ENCODE measurements at regions not wholly inside any gene's neighbourhood (a gene's known extent, or its start where the extent isn't known, plus 50 kb on each side); places are given as distances from the start of the nearest gene placed in this dataset.

- no peak for DNase-seq (ENCODE audit: low read depth in 3 of 3)
Measured at GRCh38 chr5:168046163-168046562, 245.3 kb upstream of the WWC1 start.

DNA sequence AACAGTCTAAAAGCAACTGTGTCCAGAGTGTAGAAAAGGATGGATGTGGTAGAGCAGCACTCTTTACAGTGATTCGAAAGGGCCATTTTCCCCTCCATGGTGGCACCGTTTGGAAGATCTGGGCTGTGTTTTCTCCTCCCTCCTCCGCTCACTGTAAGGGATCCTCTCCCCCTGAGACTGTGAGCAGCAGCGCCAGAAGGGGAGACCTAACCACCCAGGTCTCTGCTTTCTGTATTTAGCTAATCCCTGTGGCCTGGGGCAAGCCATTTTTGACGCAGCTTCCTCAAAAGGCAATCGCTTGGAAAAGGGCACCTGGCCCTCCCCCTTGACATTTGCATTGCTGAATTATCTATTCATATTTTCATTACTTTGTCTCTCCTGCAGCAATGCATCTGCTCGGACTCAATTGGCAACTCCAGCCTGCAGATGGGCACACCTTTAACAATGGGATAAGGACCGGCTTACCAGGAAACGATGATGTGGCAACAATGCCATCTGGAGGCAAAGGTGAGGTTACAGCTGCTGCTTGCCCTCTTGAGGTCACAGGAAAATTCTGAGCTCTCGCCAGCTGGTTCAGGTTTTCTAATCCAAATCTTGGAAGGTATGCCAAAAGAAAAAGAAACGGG is 244.3 kb upstream of the WWC1 start:
- no peak for DNase-seq (ENCODE audit: low read depth in 3 of 3)

- no peak for DNase-seq (ENCODE audit: low read depth in 3 of 3)
Measured at GRCh38 chr5:168047669-168048111, 243.8 kb upstream of the WWC1 start.

GRCh38 chr5:168048486-168048885 is 243.0 kb upstream of the WWC1 start:
- DNase-seq (ENCODE audit: low read depth in 3 of 3): no peak

DNA sequence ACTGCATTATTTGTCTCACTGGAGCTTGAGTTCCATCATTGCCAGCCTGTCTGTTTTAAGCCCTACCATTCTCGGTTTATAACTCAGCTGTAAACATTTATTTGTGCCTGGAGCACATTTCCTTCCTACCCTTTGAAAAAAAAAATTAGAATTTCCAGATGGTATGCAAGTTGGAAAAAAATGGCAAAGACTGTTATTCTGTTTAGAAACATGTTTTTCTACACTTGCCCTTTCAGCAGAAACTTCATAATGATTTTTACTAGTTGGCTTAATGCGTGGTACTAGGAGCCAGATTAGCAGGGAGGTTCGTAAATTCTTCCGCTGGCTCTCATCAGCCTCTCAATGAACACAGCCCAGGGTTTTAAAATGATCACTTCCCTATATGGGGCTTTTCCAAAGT is 238.8 kb upstream of the WWC1 start:
- no peak for DNase-seq (ENCODE audit: low read depth in 3 of 3)

DNA sequence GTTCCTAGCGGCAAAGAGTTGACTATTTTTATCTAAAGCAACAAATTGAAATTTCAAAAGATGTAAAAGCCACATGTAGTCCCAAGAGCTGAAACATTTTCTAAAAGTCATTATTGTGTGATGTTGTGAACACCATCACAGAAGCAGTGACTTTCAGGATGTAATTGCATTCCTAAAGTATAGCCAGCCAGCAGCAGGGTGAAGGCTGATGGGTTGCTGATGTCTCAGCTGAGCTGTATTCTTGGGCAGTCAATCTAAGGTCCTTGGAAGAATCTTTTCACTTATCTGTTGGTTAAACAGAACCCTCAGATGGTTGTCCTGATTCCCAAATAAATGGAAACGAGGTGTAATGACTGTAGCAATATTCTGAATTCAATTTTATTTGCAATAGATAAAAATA is 237.4 kb upstream of the WWC1 start:
- DNase-seq (ENCODE audit: low read depth in 3 of 3): no peak

- no peak for DNase-seq (ENCODE audit: low read depth in 3 of 3)
Measured at GRCh38 chr5:168055141-168055683, 236.2 kb upstream of the WWC1 start.

- DNase-seq (ENCODE audit: low read depth in 3 of 3): no peak
Measured at GRCh38 chr5:168055961-168056360, 235.5 kb upstream of the WWC1 start.

DNA sequence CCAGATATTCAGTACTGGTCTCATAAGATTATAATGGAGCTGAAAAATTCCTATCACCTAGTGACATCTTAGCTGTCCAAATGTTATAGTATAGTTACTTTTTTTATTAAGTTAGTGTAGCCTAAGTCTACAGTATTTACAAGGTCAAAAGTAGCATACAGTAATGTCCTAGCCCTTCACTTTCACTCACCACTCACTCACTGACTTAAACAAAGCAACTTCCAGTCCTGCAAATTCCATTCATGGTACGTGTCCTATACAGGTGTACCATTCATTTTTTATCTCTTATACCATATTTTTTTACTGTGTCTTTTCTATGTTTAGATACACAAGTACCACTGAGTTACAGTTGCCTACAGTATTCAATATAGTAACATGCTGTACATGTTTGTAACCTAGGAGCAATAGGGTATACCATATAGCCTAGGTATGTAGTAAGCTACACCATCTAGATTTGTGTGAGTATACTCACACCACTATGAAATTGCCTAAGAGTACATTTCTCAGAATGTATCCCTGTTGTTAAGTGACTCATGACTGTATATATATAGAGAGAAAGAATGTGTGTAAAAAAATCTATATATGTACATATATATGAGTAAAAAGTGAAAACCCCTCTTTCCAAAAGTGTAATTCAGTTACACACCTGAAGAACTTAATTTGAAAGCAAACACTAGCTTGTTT is 234.8 kb upstream of the WWC1 start:
- DNase-seq (ENCODE audit: low read depth in 3 of 3): no peak

DNA sequence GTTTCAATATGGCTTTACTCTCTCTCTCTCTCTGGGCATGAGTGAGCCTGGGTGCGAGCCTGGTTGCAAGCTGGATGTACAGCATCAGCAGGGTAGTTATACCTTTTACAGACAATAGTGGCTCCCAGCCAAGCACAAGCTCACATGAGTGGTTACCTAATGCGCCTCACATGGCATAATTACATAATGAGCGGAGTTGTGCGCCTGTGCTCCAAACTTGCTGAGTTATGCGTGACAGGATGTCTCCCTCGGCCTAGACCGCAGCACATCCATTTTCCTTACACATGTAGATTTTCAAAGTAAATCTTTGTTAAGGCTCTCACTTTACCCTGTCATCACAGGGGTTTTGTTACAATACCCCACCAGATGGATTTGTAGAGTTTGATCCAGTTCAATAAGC is 233.5 kb upstream of the WWC1 start:
- no peak for DNase-seq (ENCODE audit: low read depth in 3 of 3)

DNA sequence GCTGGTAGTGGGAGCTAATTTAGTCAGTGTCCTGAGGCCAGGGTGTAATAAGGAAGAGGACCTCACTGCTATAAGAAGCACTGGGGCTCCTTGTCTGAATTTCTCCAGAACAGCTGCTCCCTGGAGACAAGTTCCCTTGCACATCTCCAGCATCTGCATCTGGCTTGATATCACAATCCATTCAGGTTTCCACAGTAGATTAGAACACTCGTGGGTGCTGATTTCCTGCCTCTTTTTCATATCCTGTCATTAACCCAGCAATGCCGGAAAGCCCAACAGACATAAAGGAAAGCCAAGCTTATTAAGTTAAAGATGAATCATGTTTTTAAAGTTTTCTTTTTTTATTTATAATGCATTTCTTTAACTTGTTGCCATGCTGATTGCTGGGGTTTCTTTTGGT is 232.3 kb upstream of the WWC1 start:
- no peak for DNase-seq (ENCODE audit: low read depth in 3 of 3)

DNA sequence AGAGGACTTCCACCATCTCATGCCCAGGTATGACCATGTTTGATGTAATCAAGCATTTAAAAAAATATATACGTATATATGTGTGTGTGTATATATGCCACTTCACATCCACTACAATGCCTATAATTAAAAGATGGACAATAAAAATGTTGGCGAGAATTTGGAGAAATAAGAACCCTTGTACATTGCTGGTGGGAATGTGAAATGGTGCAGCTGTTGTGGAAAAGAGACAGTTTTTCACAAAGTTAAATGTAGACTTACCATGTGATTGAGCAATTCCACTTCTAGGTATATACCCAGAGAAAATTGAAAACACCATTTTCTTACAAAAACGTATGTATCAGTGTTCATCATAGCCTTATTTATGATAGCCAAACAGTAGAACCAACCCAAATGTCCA is 229.2 kb upstream of the WWC1 start:
- no peak for DNase-seq (ENCODE audit: low read depth in 3 of 3)

DNA sequence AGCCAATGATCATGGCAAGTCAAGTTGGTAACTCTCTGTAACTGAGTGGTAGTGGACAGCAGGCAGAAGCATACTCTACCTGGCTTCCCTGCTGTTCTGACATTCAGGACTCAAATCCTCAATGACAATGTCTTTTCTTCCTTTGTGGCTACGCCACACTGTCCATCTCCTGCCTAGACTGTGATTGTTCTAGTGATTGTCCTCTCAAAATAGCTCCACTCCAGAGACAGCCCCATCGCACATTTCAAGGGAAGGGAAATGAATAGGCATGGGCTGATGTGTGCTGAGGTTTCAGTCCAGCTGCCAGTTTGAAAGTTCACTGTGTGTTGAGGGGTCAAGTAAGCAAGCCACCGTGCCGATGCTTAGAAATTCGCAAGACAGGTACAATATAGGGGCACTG is 227.0 kb upstream of the WWC1 start:
- DNase-seq (ENCODE audit: low read depth in 3 of 3): no peak

- no peak for DNase-seq (ENCODE audit: low read depth in 3 of 3)
Measured at GRCh38 chr5:168064933-168065622, 226.4 kb upstream of the WWC1 start.

DNA sequence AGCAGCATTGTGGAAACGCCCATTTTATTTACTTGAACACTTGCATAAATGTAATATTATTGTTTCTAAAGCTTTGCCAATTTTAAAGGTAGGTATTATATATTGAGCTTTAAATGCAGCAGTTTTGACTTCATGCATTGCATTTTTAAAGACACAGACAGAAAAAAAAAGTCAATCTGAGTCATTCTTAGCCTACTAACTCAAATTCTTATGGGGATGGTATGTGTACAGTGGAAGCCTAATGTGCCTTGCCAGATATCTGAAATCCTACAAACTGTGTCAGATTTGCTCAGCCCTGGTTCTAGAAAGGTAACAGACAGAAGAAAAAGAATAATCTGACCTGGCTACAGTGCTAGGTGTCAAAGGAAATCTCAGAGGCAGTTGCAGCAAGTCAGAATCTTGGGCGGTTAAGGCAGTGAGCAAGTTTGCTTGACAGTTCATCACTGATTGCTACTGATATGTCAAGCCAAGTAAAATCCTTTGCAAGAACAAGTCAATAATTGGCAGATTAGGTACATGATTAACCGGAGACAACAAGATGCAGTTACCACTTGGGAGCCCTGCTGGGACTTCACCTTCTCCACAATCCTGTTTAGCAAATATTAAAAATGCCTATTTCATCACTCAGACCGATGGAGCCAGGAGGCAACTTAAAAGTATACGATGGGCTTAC is 224.8 kb upstream of the WWC1 start:
- DNase-seq (ENCODE audit: low read depth in 3 of 3): no peak

DNA sequence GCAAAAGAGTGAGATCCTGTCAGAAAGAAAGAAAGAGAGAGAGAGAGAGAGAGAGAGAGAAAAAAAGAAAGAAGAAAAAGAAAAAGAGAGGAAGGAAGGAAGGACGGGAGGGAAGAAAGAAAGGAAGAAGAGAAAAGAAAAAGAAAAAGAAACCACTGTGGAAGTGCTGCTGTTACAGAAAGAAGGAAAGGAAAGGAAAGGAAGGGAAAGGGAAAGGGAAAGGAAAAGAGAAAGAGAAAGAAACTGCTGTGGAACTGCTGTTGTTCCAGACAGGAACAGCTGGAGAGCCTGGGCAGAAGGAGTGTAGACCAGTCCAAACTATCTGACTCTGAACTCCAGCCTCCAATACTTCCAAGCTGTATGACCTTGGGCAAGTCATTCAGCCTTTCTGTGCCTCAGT is 220.7 kb upstream of the WWC1 start:
- DNase-seq (ENCODE audit: low read depth in 3 of 3): no peak

- DNase-seq (ENCODE audit: low read depth in 3 of 3): no peak
Measured at GRCh38 chr5:168072665-168073064, 218.8 kb upstream of the WWC1 start.

DNA sequence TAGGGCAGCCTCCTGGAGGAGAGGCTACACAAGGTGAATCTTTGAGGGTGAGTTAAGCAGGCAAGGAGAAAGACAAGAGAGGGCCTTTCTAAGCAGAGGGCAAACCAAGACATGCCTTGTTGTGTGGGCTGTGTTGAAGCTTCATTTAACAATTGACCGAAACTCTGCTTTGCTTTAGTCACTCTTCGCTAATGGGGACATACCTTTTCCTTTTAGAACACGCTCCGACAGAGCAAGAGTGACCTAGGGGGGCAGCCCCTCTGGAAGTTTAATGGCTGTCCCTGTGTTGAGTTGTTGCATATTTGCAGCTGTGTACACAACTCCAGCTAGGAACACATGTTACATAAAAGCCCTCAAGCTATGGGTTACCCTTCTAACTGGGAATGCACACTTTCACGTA is 218.1 kb upstream of the WWC1 start:
- no peak for DNase-seq (ENCODE audit: low read depth in 3 of 3)

- DNase-seq (ENCODE audit: low read depth in 3 of 3): no peak
Measured at GRCh38 chr5:168073991-168074800, 217.2 kb upstream of the WWC1 start.

DNA sequence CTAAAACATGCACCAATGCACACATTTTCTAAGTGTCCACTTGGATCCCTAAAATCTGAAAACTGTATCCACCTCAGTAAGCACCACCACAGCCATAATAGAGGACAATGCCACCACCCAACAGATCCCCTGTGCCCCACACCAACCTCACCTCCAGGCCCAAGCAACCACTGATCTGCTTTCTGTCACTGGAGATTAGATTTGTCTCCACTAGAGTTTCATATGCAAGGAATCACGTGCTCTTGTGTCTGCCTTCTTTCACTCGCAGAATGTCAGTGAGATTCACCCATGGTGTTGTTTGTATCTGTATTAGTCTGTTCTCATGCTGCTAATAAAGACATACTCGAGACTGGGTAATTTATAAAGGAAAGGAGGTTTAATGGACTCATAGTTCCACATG is 216.1 kb upstream of the WWC1 start:
- no peak for DNase-seq (ENCODE audit: low read depth in 3 of 3)

GRCh38 chr5:168076561-168076991 is 214.9 kb upstream of the WWC1 start:
- no peak for DNase-seq (ENCODE audit: low read depth in 3 of 3)
